ENCODE measurements at regions not wholly inside any gene's neighbourhood (a gene's known extent, or its start where the extent isn't known, plus 50 kb on each side); places are given as distances from the start of the nearest gene placed in this dataset.

GRCh38 chr11:119904531-119905035 lies 175.6 kb upstream of the NECTIN1 start:
- TF ChIP-seq CTCF (IDR thresholded peaks at IDR 0.05) (no peak), POLR2A (IDR thresholded peaks at IDR 0.05) (no peak), POLR2AphosphoS5 (IDR thresholded peaks at IDR 0.05) (no peak)

Data from prostate gland (tissue), 2 donors.